IPS DF 6.9 (cell line): ENCODE measurements at regions not wholly inside any gene's neighbourhood (a gene's known extent, or its start where the extent isn't known, plus 50 kb on each side); places are given as distances from the start of the nearest gene placed in this dataset.

Source experiments
- DNase-seq: peaks from one replicate; pipeline ENCODE4 v3.0.0-alpha.2; 2013; ENCODE audit warnings: low read depth, low spot score
- H3K27ac ChIP-seq: one replicate; pipeline ENCODE4 v1.5.1; 2013; ENCODE audit warnings: low read length, control low read depth
- H3K27me3 ChIP-seq: 2 replicates; pipeline ENCODE4 v1.6.1; 2013; ENCODE audit warnings: mild to moderate bottlenecking, low read length; ENCODE audit not compliant: control insufficient read depth, insufficient read depth
- H3K36me3 ChIP-seq: 2 replicates; pipeline ENCODE4 v1.6.1; 2013; ENCODE audit warnings: low read length; ENCODE audit not compliant: control insufficient read depth, insufficient read depth
- H3K4me1 ChIP-seq: 2 replicates; pipeline ENCODE4 v1.6.1; 2013; ENCODE audit warnings: low read length; ENCODE audit not compliant: control insufficient read depth, insufficient read depth
- H3K4me3 ChIP-seq: 2 replicates; pipeline ENCODE4 v1.5.1; 2013; ENCODE audit warnings: mild to moderate bottlenecking, low read length
- H3K9me3 ChIP-seq: 2 replicates; pipeline ENCODE4 v1.6.1; 2013; ENCODE audit warnings: low read length, inconsistent platforms; ENCODE audit not compliant: control insufficient read depth, insufficient read depth
- WGBS: extraction: QIAGEN DNeasy Blood & Tissue Kit; methylation state at CpG from one replicate; pipeline ENCODE4 v1.1.7; 2013; ENCODE audit warnings: mixed read lengths, missing lambda C conversion rate; ENCODE audit not compliant: insufficient read length, insufficient coverage; 5-methylcytosine and 5-hydroxymethylcytosine counted together

GRCh38 chr7:26048663-26049062 lies 103.3 kb upstream of the NFE2L3 start:
- H3K4me3 ChIP-seq = no peak overlapping the region
- no peaks in the 10 kb centered on the region for H3K27me3 ChIP-seq
- no peaks in the 10 kb centered on the region for H3K9me3 ChIP-seq
- H3K4me1 ChIP-seq = no peaks in the 10 kb centered on the region
- no peak for DNase-seq
- WGBS = no CpG with 5 or more reads among the region's 5 CpGs
- no peaks in the 10 kb centered on the region for H3K36me3 ChIP-seq
- no peak overlapping the region for H3K27ac ChIP-seq

GRCh38 chr7:26049081-26049480 lies 102.9 kb upstream of the NFE2L3 start:
- no peak for DNase-seq
- Histone ChIP-seq H3K4me1 (no peaks in the 10 kb centered on the region), H3K27me3 (no peaks in the 10 kb centered on the region), H3K9me3 (no peaks in the 10 kb centered on the region), H3K4me3 (no peak overlapping the region), H3K27ac (no peak overlapping the region), H3K36me3 (no peaks in the 10 kb centered on the region)
- WGBS = no CpG with 5 or more reads among the region's 1 CpG

GRCh38 chr7:26051021-26051420 lies 101.0 kb upstream of the NFE2L3 start:
- H3K36me3 ChIP-seq = no peaks in the 10 kb centered on the region
- no peak overlapping the region for H3K4me3 ChIP-seq
- no peaks in the 10 kb centered on the region for H3K27me3 ChIP-seq
- H3K27ac ChIP-seq = no peak overlapping the region
- H3K4me1 ChIP-seq = no peaks in the 10 kb centered on the region
- DNase-seq = no peak
- no peaks in the 10 kb centered on the region for H3K9me3 ChIP-seq

GRCh38 chr7:26052706-26053105 lies 99.3 kb upstream of the NFE2L3 start:
- DNase-seq = no peak
- Histone ChIP-seq H3K4me1 (no peaks in the 10 kb centered on the region), H3K27ac (no peak overlapping the region), H3K27me3 (no peaks in the 10 kb centered on the region), H3K4me3 (no peak overlapping the region), H3K36me3 (no peaks in the 10 kb centered on the region), H3K9me3 (no peaks in the 10 kb centered on the region)

- Histone ChIP-seq H3K36me3 (no peaks in the 10 kb centered on the region), H3K4me1 (no peaks in the 10 kb centered on the region), H3K27me3 (no peaks in the 10 kb centered on the region), H3K4me3 (no peak overlapping the region), H3K9me3 (no peaks in the 10 kb centered on the region), H3K27ac (no peak overlapping the region)
- DNase-seq = no peak
- no CpG with 5 or more reads among the region's 3 CpGs for WGBS
These were observed 97.6 kb upstream of the NFE2L3 start for GRCh38 chr7:26054386-26054785.

GRCh38 chr7:26055241-26055640 lies 96.8 kb upstream of the NFE2L3 start:
- no peaks in the 10 kb centered on the region for H3K27me3 ChIP-seq
- no peaks in the 10 kb centered on the region for H3K4me1 ChIP-seq
- DNase-seq = no peak
- no peaks in the 10 kb centered on the region for H3K36me3 ChIP-seq
- no CpG with 5 or more reads among the region's 3 CpGs for WGBS
- no peak overlapping the region for H3K27ac ChIP-seq
- H3K9me3 ChIP-seq = no peaks in the 10 kb centered on the region
- H3K4me3 ChIP-seq = no peak overlapping the region

- no peaks in the 10 kb centered on the region for H3K27me3 ChIP-seq
- DNase-seq = no peak
- no peaks in the 10 kb centered on the region for H3K36me3 ChIP-seq
- no peaks in the 10 kb centered on the region for H3K9me3 ChIP-seq
- no peak overlapping the region for H3K27ac ChIP-seq
- no CpG with 5 or more reads among the region's 6 CpGs for WGBS
- H3K4me1 ChIP-seq = no peaks in the 10 kb centered on the region
- no peak overlapping the region for H3K4me3 ChIP-seq
These were observed 91.0 kb upstream of the NFE2L3 start for GRCh38 chr7:26060733-26061677.

- Histone ChIP-seq H3K4me1 (no peaks in the 10 kb centered on the region), H3K27me3 (no peaks in the 10 kb centered on the region), H3K4me3 (no peak overlapping the region), H3K9me3 (no peaks in the 10 kb centered on the region), H3K27ac (no peak overlapping the region), H3K36me3 (no peaks in the 10 kb centered on the region)
- DNase-seq = peak; percentile 60
- WGBS = 100% methylated on average over 2 of the region's 20 CpGs
These were observed 90.1 kb upstream of the NFE2L3 start for GRCh38 chr7:26061678-26062603.

GRCh38 chr7:26065652-26066051 lies 86.3 kb upstream of the NFE2L3 start:
- Histone ChIP-seq H3K27ac (no peak overlapping the region), H3K4me1 (no peaks in the 10 kb centered on the region), H3K27me3 (no peaks in the 10 kb centered on the region), H3K4me3 (no peak overlapping the region), H3K9me3 (no peaks in the 10 kb centered on the region), H3K36me3 (no peaks in the 10 kb centered on the region)
- no CpG with 5 or more reads among the region's 5 CpGs for WGBS
- no peak for DNase-seq

GRCh38 chr7:26066736-26067135 lies 85.3 kb upstream of the NFE2L3 start:
- no peaks in the 10 kb centered on the region for H3K27me3 ChIP-seq
- no peak overlapping the region for H3K27ac ChIP-seq
- no peaks in the 10 kb centered on the region for H3K36me3 ChIP-seq
- no peak for DNase-seq
- no CpG with 5 or more reads among the region's 1 CpG for WGBS
- no peaks in the 10 kb centered on the region for H3K4me1 ChIP-seq
- H3K9me3 ChIP-seq = no peaks in the 10 kb centered on the region
- no peak overlapping the region for H3K4me3 ChIP-seq
